Gastroesophageal sphincter (tissue), 3 donors: ENCODE measurements at regions not wholly inside any gene's neighbourhood (a gene's known extent, or its start where the extent isn't known, plus 50 kb on each side); places are given as distances from the start of the nearest gene placed in this dataset.

ENCODE experiments used
- CTCF ChIP-seq, 4 experiments: fragments of 200-600 bp in 2 of 4; fragments of 450-650 bp in 2 of 4; sonication (generic) in 1 of 4; IDR thresholded peaks; one replicate each; pipeline ENCODE4 v1.5.1; 2017 to 2019; ENCODE audit warnings: antibody characterized with exemption in 4 of 4, mild to moderate bottlenecking in 2 of 4, moderate library complexity in 2 of 4
- EP300 ChIP-seq: sonication (generic); formaldehyde crosslinking; IDR thresholded peaks from one replicate; pipeline ENCODE4 v1.6.1; 2017; ENCODE audit warnings: antibody characterized with exemption, mild to moderate bottlenecking
- POLR2A ChIP-seq, 2 donors: fragments of 450-650 bp; IDR thresholded peaks; one replicate each; pipeline ENCODE4 v1.6.1; 2017; ENCODE audit warnings: antibody characterized with exemption in 2 of 2, mild to moderate bottlenecking in 2 of 2, moderate library complexity in 1 of 2
- POLR2AphosphoS5 ChIP-seq: sonication (generic); formaldehyde crosslinking; IDR thresholded peaks from one replicate; pipeline ENCODE4 v1.6.1; 2017; ENCODE audit warnings: antibody characterized with exemption

- TF ChIP-seq POLR2A (IDR thresholded peaks at IDR 0.05) (no peak), CTCF (IDR thresholded peaks at IDR 0.05) (no peak), POLR2AphosphoS5 (no peak), EP300 (no peak)
These were observed 862.8 kb downstream of the KCNT2 start for GRCh38 chr1:195745189-195746010.
